Stimulated activated CD8-positive, alpha-beta memory T cell treated with anti-CD3 and anti-CD28 coated beads, Interleukin-15, amount 100 ng/mL, for 48 hours (primary cell): ENCODE measurements at regions not wholly inside any gene's neighbourhood (a gene's known extent, or its start where the extent isn't known, plus 50 kb on each side); places are given as distances from the start of the nearest gene placed in this dataset.

Source experiments
- DNase-seq, 2 donors: peaks; one replicate each; pipeline ENCODE4 v3.0.0-alpha.2; 2020; ENCODE audit warnings: low read depth in 2 of 2

DNA sequence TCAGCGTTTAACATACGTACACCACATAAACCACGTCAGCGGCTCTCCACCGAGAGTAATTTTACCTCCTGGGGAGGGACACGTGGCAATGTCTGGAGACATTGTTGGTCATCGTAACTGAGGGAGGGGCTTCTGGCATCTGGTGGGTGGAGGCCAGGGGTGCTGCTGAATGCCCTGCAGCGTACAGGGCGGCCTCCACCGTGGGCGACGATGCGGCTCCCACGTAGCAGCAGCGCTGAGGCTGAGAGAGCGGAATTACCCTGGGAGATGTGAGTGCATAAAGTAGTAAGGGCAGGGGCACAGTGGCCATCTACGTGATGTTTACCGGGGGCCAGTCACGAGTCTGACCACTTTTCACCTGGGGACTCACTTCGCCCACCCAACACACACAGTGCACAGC is 212.4 kb downstream of the RBFOX3 start:
- no peak for DNase-seq

- no peak for DNase-seq
These were observed 214.2 kb downstream of the RBFOX3 start for GRCh38 chr17:79396696-79397095.

DNA sequence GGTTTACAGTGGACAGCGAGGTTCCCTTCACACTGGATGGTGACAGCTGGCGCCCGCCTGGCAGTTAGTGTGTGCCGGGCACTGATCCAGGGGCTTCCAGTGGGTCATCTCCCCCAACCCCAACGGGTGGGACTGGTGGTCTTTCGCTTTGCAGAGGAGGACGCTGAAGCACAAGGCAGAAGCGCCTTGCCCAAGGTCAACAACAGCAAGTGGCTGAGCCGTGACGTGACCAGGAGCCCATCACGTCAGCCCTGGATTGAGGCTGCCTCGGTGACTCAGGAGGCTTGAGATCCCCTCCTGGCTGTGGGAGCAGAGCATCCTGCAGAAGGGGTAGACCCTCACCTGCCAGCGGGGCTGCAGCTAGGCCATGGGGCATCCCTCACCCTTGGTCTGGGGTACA is 215.3 kb downstream of the RBFOX3 start:
- DNase-seq: no peak

DNA sequence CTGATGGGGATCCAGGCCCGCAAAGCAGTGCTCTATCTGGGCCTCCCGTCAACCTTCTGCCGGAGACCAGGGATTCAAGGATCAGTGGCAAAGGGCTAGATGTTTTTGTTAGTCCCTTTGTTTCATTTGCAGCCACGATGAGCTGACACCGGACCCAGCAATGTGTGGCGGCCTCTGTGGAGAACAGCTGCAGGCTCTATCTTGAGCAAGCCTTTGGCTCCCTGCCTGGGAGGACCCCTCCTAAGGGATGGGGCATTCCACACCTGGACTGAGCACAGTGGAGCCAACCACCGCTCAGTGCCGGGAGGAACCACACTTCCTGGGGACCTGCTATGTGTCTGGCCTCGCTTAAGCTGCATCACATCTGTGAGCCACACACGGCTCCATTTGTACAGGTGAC is 215.8 kb downstream of the RBFOX3 start:
- DNase-seq: no peak

GRCh38 chr17:79393358-79394052 is 217.3 kb downstream of the RBFOX3 start:
- DNase-seq: peak; percentile 40 to 46

GRCh38 chr17:79392598-79392997 is 218.3 kb downstream of the RBFOX3 start:
- DNase-seq: no peak

GRCh38 chr17:79391376-79392233 is 219.2 kb downstream of the RBFOX3 start:
- DNase-seq: peak; percentile 21 to 27

- no peak for DNase-seq
These were observed 221.0 kb downstream of the RBFOX3 start for GRCh38 chr17:79389896-79390295.

DNA sequence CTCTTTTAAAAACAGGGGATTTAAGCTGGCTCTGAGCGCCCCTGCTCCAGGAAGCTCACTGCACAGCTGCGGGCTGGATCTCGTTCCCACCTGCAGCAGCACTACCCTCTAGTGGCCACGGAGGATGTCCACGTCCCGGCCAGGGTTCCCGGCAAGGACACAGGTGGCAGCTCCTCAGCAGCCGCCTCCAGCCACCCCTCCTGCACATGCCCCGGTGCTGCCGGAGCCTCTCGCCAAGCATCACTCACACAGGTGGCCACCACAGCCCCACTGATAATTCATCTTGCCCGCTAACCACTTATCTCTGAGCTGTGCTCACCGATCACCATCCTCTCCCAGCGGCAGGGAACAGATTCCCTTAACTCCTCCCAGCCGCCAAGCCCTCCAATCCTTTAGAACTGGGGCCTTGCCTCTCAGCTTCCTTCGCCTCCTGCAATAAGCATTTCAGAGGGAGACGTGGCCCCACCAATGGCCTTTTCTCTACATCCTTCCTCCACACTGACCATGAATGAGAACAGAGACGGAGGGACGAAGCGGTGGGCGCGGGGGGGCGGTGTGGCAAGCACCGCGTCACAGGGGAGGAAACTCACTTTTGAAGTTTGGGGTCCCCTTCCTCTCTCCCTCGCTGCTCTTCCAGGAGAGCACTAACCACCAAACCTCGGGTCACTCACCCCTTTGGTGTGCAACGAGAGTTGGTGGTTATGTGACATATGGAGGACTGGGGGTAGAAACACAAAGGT is 222.1 kb downstream of the RBFOX3 start:
- DNase-seq: no peak

- DNase-seq: no peak
These were observed 223.1 kb downstream of the RBFOX3 start for GRCh38 chr17:79387783-79388182.

DNA sequence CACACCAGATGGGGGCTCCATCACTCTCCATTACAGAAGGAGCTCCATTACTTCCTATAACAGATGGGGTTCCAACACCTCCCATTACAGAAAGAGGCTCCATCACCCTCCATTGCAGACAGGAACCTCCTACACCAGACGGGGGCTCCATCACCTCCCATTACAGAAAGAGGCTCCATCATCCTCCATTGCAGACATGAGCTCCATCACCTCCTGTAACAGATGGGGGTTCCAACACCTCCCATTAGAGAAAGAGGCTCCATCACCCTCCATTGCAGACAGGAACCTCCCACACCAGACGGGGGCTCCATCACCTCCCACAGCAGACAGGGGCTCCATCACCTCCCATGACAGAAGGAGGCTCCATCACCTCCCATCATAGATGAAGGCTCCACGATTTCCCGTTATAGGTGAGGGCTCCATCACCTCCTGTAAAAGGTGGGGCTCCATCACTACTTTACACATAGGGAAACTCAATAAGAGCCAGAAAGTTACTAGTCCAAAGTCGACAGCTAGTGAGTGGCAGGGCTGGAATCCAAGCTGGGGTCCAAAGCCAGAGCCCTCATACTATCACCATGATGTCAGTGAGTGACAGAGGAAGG is 224.8 kb downstream of the RBFOX3 start:
- DNase-seq: no peak

GRCh38 chr17:79382313-79382712 is 228.5 kb downstream of the RBFOX3 start:
- DNase-seq: no peak

DNA sequence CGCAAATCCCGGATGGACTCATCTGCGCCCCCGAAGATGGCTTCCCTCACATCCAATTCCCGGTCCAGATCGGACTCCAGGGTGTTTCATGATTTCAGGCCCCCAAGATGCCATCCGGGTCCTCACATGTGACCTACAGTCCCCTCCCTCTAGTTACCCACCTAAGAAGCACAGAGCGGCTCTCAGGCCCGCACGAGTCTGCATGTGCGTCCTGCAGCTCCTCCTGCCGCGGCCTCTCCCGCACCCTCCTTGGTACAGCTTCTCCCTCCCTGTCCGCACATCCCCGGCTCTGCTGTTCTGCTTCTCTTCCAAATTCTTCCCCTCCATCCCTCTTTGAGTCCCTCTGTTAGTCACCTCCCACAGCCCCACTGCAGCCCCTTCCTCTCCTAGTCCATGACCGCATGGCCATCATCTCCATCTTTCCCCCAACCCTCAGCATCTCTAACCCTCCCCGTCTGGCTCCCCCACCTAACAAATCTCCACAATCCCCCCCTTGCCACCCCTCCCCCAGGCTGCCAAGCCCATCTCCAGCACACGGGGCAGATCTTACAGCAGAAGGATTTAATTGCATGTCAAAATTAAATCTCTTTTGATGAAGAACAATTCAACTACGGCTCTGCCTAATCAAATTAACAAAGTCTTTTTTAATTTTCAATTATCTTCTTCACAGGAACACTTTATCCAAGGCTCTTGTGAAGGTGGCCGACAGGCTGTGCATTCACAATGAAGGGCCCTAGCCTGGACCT is 231.0 kb downstream of the RBFOX3 start:
- DNase-seq: no peak

DNA sequence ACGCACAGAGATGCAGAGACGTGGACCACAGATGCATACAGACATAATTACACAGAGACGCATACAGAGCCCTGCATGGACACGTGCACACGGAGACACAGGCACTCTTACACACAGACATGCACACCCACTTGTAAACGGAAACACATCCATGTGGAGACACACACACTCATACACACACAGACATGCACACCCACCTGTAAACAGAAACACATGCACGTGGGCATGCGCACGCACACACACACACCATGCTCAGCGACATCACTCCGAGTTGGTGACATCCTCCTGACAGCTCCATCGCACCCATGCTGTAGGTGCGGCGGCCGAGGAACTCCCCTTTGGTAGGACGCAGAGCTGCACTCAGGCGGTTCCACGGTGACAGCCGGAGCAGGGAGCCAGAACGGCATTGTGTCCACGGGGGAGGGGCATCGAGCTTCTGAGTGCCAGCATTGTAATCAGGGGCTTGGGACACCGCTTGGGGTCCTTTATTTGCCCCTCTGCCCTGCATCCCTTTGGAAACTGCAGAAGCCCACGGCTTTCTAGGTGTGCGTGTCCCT is 233.5 kb downstream of the RBFOX3 start:
- no peak for DNase-seq

GRCh38 chr17:79374807-79375206 is 236.0 kb downstream of the RBFOX3 start:
- no peak for DNase-seq

DNA sequence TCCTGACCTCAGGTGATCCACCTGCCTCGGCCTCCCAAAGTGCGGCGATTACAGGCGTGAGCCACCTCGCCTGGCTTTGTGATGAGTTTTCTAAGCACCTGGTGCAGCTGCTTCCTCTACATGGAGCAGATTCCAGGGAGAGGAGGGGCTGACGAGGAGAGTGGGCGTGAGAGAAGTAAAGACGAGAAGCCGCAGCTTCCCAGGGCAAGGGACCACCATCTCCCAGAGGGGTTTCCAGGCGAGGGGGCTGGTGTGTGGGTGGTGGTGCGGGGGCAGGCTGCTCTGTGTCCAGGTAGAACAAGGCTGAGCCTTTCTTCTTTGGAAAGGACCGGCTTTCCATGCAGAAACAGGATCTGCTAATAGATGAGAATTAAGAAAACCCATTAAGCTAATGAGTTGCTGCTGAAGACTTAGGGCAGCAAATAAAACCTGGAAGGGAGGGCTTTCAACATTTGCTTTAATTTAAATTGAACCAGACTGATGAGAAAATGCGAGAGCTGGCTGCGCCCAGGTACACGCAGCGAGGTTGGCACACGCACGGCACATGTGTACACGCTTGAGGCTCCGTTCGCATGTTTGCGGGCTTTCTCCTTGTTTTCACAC is 236.7 kb downstream of the RBFOX3 start:
- no peak for DNase-seq

DNA sequence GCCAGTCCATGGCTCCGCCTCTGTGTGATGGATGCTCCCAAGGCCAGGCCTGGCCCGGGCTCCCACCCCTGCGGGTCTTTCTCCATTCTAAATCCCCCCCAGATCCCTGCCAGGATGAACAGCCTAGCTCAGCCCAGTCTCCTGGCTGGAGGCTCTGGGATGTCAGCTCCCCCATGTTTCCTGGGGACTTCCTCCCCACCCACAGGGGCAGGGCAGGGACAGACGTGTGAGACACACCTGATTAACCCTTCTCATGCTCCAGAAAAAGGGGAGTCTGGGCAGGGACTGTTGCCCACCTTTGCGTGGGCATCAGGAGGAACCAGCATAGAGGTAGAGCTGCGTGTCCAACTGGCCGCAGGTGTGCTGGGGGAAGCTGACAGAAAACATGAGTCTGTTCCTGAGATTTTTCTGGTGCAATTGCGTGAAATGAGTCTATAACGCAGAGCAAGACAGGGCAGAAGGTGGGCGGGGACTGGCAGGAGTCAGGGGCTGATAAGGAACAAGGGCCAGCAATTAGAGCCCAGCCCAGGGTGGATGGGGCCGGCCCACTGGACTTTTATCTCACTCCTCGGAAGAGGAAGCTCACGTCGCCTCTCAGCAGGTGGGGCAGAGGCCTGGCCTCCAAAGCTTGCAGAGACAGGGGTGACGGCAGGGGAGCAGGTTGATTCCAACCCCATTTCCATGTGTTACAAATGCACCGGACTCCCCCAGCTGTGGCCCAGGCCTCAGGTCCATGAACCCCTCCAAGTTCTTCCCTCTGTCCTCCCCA is 238.2 kb downstream of the RBFOX3 start:
- no peak for DNase-seq

- DNase-seq: no peak
These were observed 238.9 kb downstream of the RBFOX3 start for GRCh38 chr17:79371984-79372383.

DNA sequence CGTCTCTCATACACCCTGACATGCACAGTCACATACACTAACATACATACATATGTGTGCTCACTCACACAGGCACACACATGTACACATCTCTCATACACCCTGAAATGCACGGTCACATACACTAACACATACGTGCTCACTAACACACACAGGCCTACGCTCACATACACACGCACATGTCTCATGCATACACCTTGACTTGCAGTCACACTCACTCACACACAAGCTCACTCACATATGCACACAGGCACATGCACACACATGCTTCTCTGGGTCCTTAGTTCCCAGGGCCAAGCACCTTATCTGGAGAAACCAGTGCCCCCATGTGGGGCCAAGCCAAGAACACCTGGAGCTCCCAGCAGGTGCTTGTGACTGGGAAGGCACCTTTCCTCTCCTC is 240.3 kb downstream of the RBFOX3 start:
- DNase-seq: no peak

DNA sequence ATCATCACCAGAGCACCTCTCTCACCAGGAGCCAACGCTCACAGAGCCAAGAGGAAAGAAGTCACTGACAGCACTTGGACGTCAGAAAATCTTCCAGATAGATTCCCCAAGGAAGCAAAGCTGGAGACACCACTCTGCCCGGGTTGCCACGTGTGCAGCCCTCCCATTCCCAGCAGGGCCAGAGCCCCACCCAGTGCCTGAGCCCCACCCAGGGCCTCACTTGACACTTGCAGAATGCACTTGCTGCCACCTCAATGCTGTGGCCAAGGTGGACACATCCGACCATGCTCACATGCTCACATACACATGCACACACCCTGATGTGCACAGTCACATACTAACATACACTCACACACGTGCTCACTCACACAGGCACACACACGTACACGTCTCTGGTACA is 240.7 kb downstream of the RBFOX3 start:
- no peak for DNase-seq
